NAMALWA (cell line): ENCODE measurements at regions not wholly inside any gene's neighbourhood (a gene's known extent, or its start where the extent isn't known, plus 50 kb on each side); places are given as distances from the start of the nearest gene placed in this dataset.

Source experiments
- DNase-seq: peaks from one replicate; pipeline ENCODE4 v3.0.0-alpha.2; 2015; ENCODE audit warnings: low spot score

GRCh38 chr20:51217347-51218045 lies 194.6 kb upstream of the KCNG1 start:
- DNase-seq = no peak

- no peak for DNase-seq
These were observed 193.9 kb upstream of the KCNG1 start for GRCh38 chr20:51216850-51217249.

DNA sequence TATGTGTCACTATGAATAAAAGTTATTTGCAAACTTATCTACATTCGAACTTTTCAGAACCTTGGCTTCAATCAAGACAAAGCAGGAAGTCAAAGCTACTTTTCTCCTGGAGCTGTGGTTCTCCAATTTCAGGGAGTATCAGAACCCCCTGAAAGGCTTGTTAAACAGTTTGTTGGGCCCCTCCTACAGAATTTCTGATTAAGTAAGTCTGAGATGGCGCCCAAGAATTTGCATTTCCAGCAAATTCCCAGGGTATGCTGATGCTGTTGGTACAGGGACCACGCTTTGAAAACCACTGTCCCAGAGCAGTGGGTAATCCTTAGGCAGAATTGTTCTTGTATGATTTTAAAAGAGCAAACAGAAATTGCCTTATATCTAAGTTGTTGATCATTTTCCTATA lies 189.9 kb upstream of the KCNG1 start:
- no peak for DNase-seq

- DNase-seq = no peak
These were observed 188.3 kb upstream of the KCNG1 start for GRCh38 chr20:51211191-51211590.

DNA sequence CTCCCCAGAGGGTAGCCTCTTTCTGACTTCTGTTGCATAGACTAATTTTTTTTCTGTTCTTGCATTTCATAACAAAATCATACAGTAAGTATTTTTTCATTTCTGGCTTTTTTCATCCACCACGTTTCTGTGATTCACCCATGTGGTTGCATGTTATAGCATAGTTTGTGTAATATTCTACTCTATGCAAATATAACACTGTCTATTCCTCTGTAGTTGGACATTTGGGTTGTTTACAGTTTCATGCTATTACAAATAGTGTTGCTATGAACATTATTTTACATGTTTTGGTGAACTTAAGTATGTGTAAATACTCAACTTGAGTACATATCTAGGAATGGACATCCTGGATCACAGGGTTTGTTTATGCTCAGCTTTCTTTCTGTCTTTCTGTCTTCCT lies 187.2 kb upstream of the KCNG1 start:
- DNase-seq = no peak

DNA sequence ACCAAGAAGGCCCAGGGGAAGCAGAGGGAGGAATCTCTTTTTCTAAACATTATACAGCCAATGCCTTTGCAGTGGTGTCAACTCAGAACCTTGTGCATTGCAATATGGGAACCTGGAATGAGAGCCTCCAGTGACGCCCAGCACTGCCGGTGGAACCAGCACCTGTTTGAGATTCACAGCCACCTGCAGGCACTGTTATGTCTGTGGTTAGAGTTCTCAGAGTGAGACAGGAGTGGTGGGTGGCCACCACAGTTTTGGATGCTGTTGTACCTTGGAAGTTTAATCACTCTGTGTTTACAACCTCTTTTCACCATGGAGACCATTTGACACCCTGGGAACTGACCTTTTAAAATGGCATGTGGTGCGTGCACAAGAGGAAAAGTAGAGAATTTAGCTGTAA lies 185.3 kb upstream of the KCNG1 start:
- no peak for DNase-seq

GRCh38 chr20:51206032-51206662 lies 183.2 kb upstream of the KCNG1 start:
- peak; percentile 11 for DNase-seq

GRCh38 chr20:51204794-51205193 lies 181.9 kb upstream of the KCNG1 start:
- DNase-seq = no peak

DNA sequence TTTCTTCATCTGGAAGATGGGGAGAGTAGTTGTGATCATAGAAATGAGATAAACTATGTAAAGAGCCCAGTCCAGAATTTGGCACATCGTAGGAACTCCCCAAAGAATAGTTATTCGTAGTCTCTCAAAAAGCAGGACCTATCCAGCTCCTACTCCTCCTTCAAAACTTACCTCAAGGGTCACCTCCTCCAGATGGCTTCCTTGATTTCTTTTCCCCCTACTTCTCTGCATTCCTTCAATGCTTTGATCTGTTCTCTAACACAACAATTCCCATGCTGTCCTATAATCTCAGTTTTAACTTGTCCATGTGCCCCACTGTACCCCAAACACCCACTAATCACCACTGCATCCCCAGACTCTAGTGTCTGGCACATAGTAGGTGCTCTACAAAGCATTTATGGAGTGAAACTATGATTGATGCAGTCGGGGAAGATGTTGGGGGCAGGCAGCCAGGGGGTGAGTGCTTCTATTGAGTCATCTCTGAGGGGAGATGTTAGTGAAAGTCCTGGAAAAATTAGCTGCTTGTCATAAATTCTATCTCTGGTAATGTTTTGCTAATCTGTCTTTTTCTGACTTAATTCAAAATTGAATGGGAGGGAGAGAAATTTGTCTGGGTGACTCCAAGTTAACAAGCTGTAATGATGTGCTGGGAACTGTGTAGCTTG lies 181.3 kb upstream of the KCNG1 start:
- DNase-seq = no peak

- DNase-seq = no peak
These were observed 179.4 kb upstream of the KCNG1 start for GRCh38 chr20:51202304-51202703.

DNA sequence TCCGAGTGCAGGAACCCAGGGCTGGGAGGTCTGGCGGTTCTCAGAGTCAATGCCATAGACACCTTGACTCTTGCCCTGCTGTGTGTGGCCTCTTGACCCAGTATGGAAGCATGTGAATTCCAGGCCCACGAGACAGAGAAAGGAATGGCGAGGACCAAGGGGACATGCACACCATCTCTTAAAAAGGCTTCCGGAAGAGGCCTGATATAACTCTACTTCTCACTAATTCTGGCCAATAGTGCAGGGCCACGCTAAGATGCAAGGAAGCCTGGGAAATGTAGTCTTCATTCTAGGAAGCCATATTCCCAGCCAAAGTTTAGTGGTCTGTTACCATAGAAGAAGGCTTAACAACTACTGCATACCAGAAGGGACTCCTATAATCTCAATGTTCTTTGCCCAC lies 177.0 kb upstream of the KCNG1 start:
- peak; percentile 37 for DNase-seq

DNA sequence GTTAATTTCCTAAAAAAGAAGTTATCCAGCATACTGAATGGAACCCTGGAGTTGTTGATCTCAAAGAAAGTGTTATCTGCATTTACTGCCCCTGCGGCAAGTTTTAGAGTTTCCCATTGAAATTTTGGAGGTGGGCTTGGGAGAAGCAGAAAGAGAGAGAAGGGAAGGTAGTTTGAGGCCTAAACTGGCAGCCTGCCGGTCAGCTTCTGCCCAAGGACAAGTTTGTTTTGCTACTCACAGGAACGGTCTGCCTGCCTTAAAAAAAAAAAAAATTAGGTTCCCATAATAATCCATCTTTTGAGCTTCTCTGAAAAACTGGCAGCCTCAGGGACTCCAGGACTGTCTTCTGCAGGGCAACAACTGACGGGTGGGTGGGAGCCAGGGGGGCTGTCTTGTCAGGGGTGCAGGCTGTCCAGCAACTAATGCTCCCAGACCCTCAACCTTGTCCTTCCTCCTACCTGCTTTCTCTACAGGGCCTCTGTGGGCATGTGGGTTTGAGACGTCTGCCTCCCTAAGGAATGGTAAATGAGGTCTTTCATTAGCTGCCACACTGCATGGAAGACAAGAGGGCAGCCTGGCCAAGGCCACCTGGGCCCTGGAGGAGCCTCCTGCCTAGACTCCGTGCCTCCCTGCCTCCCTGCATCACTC lies 176.1 kb upstream of the KCNG1 start:
- DNase-seq = no peak

DNA sequence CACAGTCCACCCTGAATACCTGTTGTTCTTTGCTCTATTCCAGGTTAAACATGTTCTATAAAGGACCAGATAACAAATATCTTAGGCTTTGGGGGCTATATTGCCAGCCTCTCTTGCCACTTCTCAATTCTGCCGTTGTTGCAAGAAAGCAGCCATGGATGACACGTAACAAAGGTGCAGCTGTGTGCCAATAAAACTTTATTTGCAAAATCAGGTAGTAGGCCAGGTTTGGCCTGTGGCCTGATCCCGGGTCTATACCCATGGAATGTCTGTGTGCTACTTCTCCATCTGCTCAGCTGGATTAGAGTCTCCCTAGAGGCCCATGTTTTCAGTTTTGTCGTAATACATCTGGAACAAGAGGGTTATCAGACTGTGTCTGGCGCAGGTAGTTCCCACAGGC lies 175.3 kb upstream of the KCNG1 start:
- DNase-seq = no peak

- no peak for DNase-seq
These were observed 174.2 kb upstream of the KCNG1 start for GRCh38 chr20:51196991-51197651.

- no peak for DNase-seq
These were observed 173.1 kb upstream of the KCNG1 start for GRCh38 chr20:51195990-51196389.

GRCh38 chr20:51195419-51195901 lies 172.6 kb upstream of the KCNG1 start:
- DNase-seq = no peak

- no peak for DNase-seq
These were observed 170.3 kb upstream of the KCNG1 start for GRCh38 chr20:51193066-51193772.

DNA sequence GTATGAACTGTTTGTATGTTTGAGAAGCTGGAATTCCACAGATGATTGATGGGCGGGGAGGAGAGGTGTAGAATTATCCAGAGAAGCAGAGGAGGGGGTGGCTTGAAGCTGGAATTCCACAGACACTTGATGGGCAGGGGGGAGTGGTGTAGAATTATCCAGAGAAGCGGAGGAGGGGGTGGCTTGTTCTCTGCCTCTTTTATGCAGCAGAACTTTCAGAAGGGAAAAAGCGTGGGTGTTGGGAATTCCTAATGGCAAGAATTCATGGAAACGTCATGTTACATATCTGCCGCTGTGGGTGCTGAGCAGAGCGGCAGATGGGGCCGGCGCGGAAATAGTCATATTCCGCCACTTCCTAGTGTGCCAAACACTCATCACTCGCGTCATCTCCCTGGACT lies 167.9 kb upstream of the KCNG1 start:
- DNase-seq = no peak

DNA sequence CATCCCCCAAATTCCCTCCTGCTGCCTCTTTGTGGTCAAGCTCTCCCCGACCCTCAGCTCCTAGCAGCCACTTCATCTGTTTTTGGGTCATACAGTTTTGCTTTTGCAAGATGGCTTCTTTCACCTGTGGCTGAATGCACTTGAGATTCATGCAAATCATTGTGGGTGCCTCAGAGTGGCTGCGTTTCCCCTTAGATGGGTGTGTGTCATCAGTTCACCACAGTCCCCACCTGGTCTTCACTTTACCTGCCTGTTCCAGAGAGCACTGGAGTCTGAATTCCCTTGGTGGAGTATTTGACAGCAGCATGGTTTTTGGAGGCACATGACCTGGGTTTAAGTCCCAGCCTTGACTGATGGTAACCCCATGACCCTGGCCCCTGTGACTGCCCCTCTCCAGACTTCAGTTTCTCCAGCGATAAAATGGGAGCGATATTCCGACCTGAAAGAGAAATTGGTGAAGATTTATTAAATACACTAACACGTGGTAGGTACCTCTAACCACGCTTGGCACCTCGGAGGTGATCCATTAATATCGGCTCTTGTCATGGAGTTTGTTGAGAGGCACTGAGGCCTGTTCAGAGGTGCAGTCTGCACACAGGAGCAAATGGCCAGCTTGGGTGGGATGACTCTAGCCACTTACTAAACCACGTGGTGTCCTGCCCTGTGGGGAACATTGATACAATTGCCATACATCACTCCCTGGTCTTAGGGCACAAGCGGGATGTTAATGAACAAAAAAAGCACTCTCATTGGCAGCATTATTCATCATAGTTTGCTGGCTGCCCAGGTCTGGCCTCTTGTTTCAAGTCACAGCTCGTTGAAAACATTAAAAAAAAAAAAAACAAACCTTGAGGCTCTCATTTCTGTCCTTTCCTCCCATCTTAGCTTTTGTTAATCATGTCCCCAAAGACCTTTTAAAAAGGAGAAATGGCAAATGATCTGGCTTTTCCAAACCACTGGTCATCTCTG lies 167.2 kb upstream of the KCNG1 start:
- DNase-seq = no peak

DNA sequence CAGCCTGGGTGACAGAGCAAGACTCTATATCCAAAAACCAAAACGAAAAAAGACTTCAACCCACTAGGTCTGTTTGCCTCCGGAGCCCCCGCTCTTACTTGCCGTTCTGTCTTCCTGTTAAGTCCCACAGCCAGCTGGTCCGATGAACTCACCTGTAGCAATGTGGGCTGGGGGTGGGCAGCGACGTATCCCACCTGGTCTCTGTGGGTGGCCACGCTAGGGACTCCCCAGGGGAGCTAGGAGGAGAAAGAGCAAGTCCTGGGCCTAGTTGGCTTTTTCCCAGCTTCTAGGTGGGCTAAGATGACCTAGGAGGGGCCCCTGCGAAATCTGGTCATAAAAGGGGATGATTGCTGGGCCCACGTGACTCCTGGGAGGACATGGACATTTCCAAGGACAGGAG lies 166.0 kb upstream of the KCNG1 start:
- no peak for DNase-seq
